HG03575 (cell line): ENCODE measurements at regions not wholly inside any gene's neighbourhood (a gene's known extent, or its start where the extent isn't known, plus 50 kb on each side); places are given as distances from the start of the nearest gene placed in this dataset.
"Not testable (repeated sequence)": the region's sequence is repeated elsewhere in the genome, so short reads cannot be mapped to it uniquely, and the experiment has no call there.

ENCODE experiments used
- ATAC-seq: cut with Tn5 transposase; IDR thresholded peaks from one replicate; pipeline ENCODE4 v1.9.1; 2021; ENCODE audit not compliant: unreplicated experiment, insufficient number of reproducible peaks, low FRiP score; ENCODE audit errors: extremely low read depth

- ATAC-seq: no peak
These were observed 206.8 kb upstream of the PLXNA2 start for GRCh38 chr1:208450958-208451357.

GRCh38 chr1:208455821-208456220, 211.6 kb upstream of the PLXNA2 start:
- ATAC-seq: no peak

GRCh38 chr1:208456487-208456886, 212.3 kb upstream of the PLXNA2 start:
- ATAC-seq: no peak

- ATAC-seq: no peak
These were observed 216.6 kb upstream of the PLXNA2 start for GRCh38 chr1:208460823-208461222.

GRCh38 chr1:208461680-208462079, 217.5 kb upstream of the PLXNA2 start:
- no peak for ATAC-seq

GRCh38 chr1:208462761-208463160, 218.6 kb upstream of the PLXNA2 start:
- no peak for ATAC-seq

GRCh38 chr1:208465266-208465665, 221.1 kb upstream of the PLXNA2 start:
- ATAC-seq: no peak

GRCh38 chr1:208465786-208466590, 221.8 kb upstream of the PLXNA2 start:
- no peak for ATAC-seq

- ATAC-seq: no peak
These were observed 223.1 kb upstream of the PLXNA2 start for GRCh38 chr1:208467151-208467780.

GRCh38 chr1:208475449-208475848, 231.3 kb upstream of the PLXNA2 start:
- ATAC-seq: no peak

- ATAC-seq: no peak
These were observed 232.0 kb upstream of the PLXNA2 start for GRCh38 chr1:208475951-208476845.

- no peak for ATAC-seq
These were observed 232.6 kb upstream of the PLXNA2 start for GRCh38 chr1:208476846-208477170.

GRCh38 chr1:208479435-208479834, 235.3 kb upstream of the PLXNA2 start:
- ATAC-seq: no peak

GRCh38 chr1:208485512-208485911, 241.3 kb upstream of the PLXNA2 start:
- ATAC-seq: no peak

GRCh38 chr1:208486677-208487076, 242.5 kb upstream of the PLXNA2 start:
- no peak for ATAC-seq

- not testable (repeated sequence) for ATAC-seq
These were observed 244.2 kb upstream of the PLXNA2 start for GRCh38 chr1:208488432-208488831.

- no peak for ATAC-seq
These were observed 252.5 kb upstream of the PLXNA2 start for GRCh38 chr1:208496467-208497371.

- no peak for ATAC-seq
These were observed 253.8 kb upstream of the PLXNA2 start for GRCh38 chr1:208497866-208498541.
